ENCODE measurements at regions not wholly inside any gene's neighbourhood (a gene's known extent, or its start where the extent isn't known, plus 50 kb on each side); places are given as distances from the start of the nearest gene placed in this dataset.

DNA sequence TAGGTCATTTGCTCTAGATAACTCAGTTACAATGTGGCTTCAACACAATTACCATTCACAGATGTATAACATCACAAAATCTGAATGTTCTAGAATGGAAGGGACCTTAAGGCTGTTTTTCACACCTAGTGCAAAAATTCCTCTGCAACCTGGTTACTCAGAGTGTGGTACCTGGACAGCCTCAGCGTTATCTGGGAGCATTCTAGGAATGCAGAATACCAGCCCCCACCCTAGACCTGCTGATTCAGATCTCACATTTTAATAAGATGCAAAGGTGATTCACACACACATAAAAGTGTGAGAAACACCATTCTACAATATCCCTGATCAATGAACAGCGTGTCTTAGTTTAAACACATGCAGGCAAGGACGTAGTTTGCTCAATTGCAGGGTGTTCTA is 233.1 kb downstream of the TDRD15 start:
- Histone ChIP-seq H3K27me3 (ENCODE audit: control insufficient read depth, insufficient read depth, low read length) (no peaks in the 10 kb centered on the region), H2AFZ (ENCODE audit: low read length) (no peak overlapping the region), H3K4me3 (replicated peaks in 1 of 4; ENCODE audit: control extremely low read depth in 1 of 4, insufficient read depth in 1 of 4, low read depth in 3 of 4, low read length in 4 of 4) (no peak overlapping the region), H3K9me3 (ENCODE audit: control insufficient read depth, insufficient read depth, low read depth, low read length) (no peaks in the 10 kb centered on the region), H3K79me2 (ENCODE audit: control insufficient read depth, insufficient read depth, low read length) (no peaks in the 10 kb centered on the region), H3K36me3 (ENCODE audit: control insufficient read depth, insufficient read depth, low read length) (no peaks in the 10 kb centered on the region), H3K9ac (ENCODE audit: insufficient read depth, low read length) (no peak overlapping the region), H3K4me1 (ENCODE audit: control insufficient read depth, extremely low read depth, insufficient read depth, low read length) (no peaks in the 10 kb centered on the region), H3K27ac (ENCODE audit: insufficient read depth, low read length) (no peak overlapping the region), H4K20me1 (ENCODE audit: control insufficient read depth, extremely low read depth, insufficient read depth, low read length) (no peaks in the 10 kb centered on the region), H3K4me2 (ENCODE audit: extremely low read depth, insufficient read depth, low read length) (no peak overlapping the region)
- no peak for DNase-seq (ENCODE audit: low read depth in 2 of 2)
- TF ChIP-seq EZH2 (IDR thresholded peaks at IDR 0.05; ENCODE audit: low read length, missing control alignments): no peak
- TF ChIP-seq, protein P1, sequence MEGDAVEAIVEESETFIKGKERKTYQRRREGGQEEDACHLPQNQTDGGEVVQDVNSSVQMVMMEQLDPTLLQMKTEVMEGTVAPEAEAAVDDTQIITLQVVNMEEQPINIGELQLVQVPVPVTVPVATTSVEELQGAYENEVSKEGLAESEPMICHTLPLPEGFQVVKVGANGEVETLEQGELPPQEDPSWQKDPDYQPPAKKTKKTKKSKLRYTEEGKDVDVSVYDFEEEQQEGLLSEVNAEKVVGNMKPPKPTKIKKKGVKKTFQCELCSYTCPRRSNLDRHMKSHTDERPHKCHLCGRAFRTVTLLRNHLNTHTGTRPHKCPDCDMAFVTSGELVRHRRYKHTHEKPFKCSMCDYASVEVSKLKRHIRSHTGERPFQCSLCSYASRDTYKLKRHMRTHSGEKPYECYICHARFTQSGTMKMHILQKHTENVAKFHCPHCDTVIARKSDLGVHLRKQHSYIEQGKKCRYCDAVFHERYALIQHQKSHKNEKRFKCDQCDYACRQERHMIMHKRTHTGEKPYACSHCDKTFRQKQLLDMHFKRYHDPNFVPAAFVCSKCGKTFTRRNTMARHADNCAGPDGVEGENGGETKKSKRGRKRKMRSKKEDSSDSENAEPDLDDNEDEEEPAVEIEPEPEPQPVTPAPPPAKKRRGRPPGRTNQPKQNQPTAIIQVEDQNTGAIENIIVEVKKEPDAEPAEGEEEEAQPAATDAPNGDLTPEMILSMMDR (conservative IDR thresholded peaks at IDR 0.05 in 1 of 2, IDR thresholded peaks at IDR 0.05 in 1 of 2; ENCODE audit: low read depth in 1 of 2, low read length in 2 of 2): no peak

DNA sequence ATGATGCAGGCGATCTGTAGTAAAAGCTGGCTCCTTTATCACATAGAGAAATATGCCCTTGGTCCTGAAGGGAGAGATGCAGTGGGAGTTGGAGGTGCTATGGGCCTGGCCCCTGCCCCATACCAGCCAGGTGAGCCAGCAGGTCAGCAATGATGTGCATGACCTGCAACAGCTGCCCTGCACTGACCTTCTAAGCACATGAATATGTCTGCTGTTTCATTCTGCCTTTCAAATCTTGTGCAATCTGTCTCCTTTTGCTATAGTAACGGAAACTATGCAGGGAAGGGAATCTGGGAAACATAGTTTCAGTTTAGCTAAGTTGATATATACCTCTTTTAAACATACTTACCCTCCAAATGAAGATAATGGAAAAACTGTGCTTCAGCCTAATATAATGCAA is 235.2 kb downstream of the TDRD15 start:
- H3K36me3 ChIP-seq (ENCODE audit: control insufficient read depth, insufficient read depth, low read length): no peaks in the 10 kb centered on the region
- H3K27ac ChIP-seq (ENCODE audit: insufficient read depth, low read length): no peak overlapping the region
- no peak overlapping the region for H3K4me3 ChIP-seq (replicated peaks in 1 of 4; ENCODE audit: control extremely low read depth in 1 of 4, insufficient read depth in 1 of 4, low read depth in 3 of 4, low read length in 4 of 4)
- H3K9ac ChIP-seq (ENCODE audit: insufficient read depth, low read length): no peak overlapping the region
- no peak for TF ChIP-seq EZH2 (IDR thresholded peaks at IDR 0.05; ENCODE audit: low read length, missing control alignments)
- TF ChIP-seq, protein P1 (conservative IDR thresholded peaks at IDR 0.05 in 1 of 2, IDR thresholded peaks at IDR 0.05 in 1 of 2; ENCODE audit: low read depth in 1 of 2, low read length in 2 of 2): no peak
- H2AFZ ChIP-seq (ENCODE audit: low read length): no peak overlapping the region
- no peaks in the 10 kb centered on the region for H3K9me3 ChIP-seq (ENCODE audit: control insufficient read depth, insufficient read depth, low read depth, low read length)
- H4K20me1 ChIP-seq (ENCODE audit: control insufficient read depth, extremely low read depth, insufficient read depth, low read length): no peaks in the 10 kb centered on the region
- no peak for DNase-seq (ENCODE audit: low read depth in 2 of 2)
- no peaks in the 10 kb centered on the region for H3K4me1 ChIP-seq (ENCODE audit: control insufficient read depth, extremely low read depth, insufficient read depth, low read length)
- no peaks in the 10 kb centered on the region for H3K79me2 ChIP-seq (ENCODE audit: control insufficient read depth, insufficient read depth, low read length)
- H3K4me2 ChIP-seq (ENCODE audit: extremely low read depth, insufficient read depth, low read length): no peak overlapping the region
- H3K27me3 ChIP-seq (ENCODE audit: control insufficient read depth, insufficient read depth, low read length): no peaks in the 10 kb centered on the region

DNA sequence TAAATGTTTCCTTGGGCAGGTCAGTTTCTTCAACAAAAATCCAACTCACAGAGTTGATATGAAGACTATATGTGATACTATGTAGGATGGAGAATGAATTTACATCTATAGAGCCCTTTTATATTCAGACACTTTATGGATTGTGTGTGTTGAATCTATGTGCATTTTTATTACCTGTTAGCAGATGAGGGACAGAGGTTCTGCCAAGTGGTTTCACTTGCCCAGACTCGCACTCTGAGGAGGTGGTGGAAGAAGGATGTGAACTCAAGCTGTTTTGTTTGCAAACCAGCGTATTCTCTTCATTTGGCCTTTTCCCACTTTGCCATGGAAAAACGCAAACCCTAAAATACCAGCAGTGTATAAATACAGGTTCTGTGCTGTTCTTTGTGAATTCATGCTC is 237.6 kb downstream of the TDRD15 start:
- no peaks in the 10 kb centered on the region for H3K36me3 ChIP-seq (ENCODE audit: control insufficient read depth, insufficient read depth, low read length)
- H2AFZ ChIP-seq (ENCODE audit: low read length): no peak overlapping the region
- H3K4me3 ChIP-seq (replicated peaks in 1 of 4; ENCODE audit: control extremely low read depth in 1 of 4, insufficient read depth in 1 of 4, low read depth in 3 of 4, low read length in 4 of 4): no peak overlapping the region
- no peaks in the 10 kb centered on the region for H3K4me1 ChIP-seq (ENCODE audit: control insufficient read depth, extremely low read depth, insufficient read depth, low read length)
- H3K27me3 ChIP-seq (ENCODE audit: control insufficient read depth, insufficient read depth, low read length): no peaks in the 10 kb centered on the region
- no peak overlapping the region for H3K4me2 ChIP-seq (ENCODE audit: extremely low read depth, insufficient read depth, low read length)
- no peak overlapping the region for H3K9ac ChIP-seq (ENCODE audit: insufficient read depth, low read length)
- TF ChIP-seq, protein P1 (conservative IDR thresholded peaks at IDR 0.05 in 1 of 2, IDR thresholded peaks at IDR 0.05 in 1 of 2; ENCODE audit: low read depth in 1 of 2, low read length in 2 of 2): no peak
- TF ChIP-seq EZH2 (IDR thresholded peaks at IDR 0.05; ENCODE audit: low read length, missing control alignments): no peak
- no peaks in the 10 kb centered on the region for H3K79me2 ChIP-seq (ENCODE audit: control insufficient read depth, insufficient read depth, low read length)
- no peak overlapping the region for H3K27ac ChIP-seq (ENCODE audit: insufficient read depth, low read length)
- no peaks in the 10 kb centered on the region for H3K9me3 ChIP-seq (ENCODE audit: control insufficient read depth, insufficient read depth, low read depth, low read length)
- no peak for DNase-seq (ENCODE audit: low read depth in 2 of 2)
- H4K20me1 ChIP-seq (ENCODE audit: control insufficient read depth, extremely low read depth, insufficient read depth, low read length): no peaks in the 10 kb centered on the region
